ENCODE measurements at regions not wholly inside any gene's neighbourhood (a gene's known extent, or its start where the extent isn't known, plus 50 kb on each side); places are given as distances from the start of the nearest gene placed in this dataset.

DNA sequence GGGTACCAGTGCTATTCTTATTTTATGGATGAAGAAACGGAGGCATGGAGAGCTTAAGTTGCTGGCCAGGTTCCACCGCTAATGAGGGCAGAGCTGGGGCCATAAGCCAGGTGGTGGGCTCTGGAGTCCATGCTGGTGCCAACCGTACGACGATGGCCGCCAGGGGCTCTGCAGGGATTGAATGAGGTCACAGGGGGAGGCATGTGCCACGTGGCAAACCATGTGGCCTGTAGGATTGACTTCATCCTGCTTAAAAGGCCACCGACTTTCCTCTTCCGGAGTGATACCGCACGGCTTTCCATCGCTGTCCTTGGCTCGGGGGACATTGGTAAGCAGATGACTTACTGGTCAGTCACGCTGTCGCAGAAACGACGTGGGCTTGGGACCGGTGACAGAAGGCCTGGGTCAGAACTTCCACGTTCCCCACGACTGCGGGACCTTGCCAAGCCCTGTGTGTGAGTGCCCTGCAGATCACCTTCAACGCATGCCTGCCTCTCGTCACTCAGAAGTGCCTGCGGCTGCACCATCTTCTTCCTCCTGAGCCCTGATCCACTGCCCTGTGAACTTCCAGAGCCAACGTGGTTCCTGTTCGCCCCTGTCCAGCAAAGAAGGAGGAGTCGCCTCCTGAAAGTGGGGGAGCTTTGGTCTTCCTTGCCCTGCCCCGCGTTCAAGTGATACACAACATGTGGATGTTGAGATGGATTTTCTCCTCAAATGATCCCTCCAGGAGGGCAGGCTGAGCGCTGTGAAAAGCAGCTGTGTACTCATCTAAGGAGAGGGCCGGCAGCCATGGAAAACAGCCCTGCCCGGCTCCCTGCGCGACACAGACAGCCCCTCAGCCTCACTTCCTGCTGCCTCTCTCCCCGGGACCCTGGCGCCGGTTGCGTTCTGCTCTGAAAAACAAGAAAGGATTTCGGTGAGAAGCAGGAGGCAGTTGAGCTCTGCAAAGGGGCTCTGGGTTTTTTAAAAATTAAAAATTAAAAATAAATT lies 176.7 kb downstream of the C16orf95 start:
- TF ChIP-seq GATA2 (IDR thresholded peaks at IDR 0.05; ENCODE audit: low read depth, low read length) (no peak), GATA3 (IDR thresholded peaks at IDR 0.05; ENCODE audit: low read depth, low read length) (no peak)

DNA sequence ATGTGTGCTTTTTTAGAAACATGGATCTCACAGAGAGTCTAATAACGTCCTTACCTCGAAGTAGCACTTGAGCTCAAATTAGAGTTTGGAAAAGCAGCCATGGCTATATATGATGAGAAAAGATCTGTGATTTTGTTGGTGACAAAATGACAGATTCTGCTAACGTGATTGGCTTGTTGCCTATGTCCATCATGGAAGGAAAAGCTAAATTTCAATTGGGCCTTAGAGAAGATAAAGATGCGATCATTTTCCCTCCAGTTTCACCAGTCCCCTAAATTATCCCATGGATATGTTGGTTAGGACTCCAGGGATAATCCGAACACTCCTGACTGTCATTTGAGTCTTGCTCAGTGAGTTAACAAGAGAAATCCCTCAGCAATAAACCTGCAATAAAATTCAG lies 175.8 kb downstream of the C16orf95 start:
- TF ChIP-seq GATA2 (IDR thresholded peaks at IDR 0.05; ENCODE audit: low read depth, low read length) (no peak), GATA3 (IDR thresholded peaks at IDR 0.05; ENCODE audit: low read depth, low read length) (no peak)

DNA sequence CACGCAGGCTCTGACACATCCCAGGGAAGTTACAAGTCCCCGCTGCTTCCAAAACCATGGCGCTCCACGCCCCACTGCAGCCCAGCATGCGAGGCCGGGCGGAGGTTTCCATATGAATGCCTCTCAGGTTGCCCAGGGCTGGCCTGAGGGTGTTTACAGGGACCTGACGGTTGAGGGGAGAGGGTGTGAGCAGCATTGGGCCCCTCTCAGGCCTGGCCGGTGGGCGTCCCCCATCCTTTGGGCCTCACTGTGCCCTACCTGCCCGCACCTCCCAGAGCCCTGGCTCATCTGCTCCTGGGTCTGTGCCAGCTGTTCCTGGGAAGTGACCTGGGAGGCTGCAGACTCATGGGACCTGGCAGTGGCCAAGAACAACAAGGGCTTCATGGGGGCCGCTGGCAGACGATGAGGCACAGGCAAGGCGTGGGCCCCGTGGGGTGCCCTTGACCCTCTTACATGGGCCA lies 173.5 kb downstream of the C16orf95 start:
- TF ChIP-seq GATA3 (IDR thresholded peaks at IDR 0.05; ENCODE audit: low read depth, low read length) = no peak
- no peak for TF ChIP-seq GATA2 (IDR thresholded peaks at IDR 0.05; ENCODE audit: low read depth, low read length)

DNA sequence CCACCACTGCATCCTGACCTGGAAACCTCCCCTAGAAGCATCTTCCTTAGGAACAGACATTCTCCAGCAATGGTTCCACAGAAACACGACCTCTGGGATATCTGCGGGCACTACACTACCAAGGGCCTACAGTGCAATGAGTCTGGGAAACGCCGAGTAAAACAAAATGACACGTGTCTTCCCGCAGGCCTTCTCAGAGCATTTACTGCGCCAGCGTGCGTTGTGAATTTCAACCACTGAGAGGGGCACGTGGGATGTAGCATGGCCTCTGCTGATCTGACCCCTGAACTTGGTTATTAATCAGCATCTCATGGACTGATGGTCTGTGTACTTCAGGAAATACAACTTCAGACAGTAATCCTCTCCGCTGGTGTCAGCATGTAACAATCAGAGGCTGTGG lies 173.0 kb downstream of the C16orf95 start:
- TF ChIP-seq GATA2 (IDR thresholded peaks at IDR 0.05; ENCODE audit: low read depth, low read length) = no peak
- no peak for TF ChIP-seq GATA3 (IDR thresholded peaks at IDR 0.05; ENCODE audit: low read depth, low read length)

DNA sequence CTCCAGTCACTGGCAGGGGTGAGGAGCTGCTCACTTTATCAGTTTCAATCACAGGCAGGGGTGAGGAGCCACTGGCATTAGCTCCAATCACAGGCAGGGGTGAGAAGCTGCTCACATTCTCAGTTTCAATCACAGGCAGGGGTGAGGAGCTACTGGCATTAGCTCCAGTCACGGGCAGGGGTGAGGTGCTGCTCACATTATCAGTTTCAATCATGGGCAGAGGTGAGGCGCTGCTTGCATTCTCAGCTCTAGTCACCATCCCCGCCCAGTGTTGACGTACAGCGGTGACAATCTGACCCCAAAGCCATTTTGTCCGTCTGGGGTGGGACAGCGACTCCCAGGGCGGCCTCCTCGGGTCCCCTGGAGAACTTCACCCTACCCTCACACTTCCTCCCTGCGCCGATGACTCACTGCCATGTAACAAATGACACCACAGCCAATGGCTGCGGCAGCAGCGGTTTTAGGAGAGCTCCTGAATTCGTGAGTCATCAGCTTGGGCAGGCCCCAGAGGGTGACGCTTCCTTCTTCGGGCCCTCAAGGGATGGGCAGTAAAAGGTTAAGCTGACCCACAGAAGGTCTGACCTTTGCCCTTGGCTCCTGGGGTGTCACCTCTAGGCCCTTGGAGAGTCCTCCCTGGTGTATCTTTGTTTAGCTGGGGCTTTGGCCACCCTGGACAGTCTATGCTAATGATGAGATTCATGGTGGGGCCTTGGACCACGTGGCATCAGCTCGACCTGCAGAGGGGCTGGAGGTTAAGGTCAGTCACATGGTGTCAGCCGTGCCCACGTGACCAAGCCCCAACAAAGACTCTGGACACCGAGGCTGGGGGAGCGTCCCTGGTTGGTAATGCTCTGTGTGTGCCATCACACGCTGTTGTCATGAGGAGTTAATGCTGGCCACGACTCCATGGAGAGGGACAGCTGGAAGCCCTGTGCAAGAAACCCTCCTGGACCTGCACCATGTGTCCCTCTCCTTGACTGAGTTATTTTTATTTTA lies 171.7 kb downstream of the C16orf95 start:
- no peak for TF ChIP-seq GATA3 (IDR thresholded peaks at IDR 0.05; ENCODE audit: low read depth, low read length)
- no peak for TF ChIP-seq GATA2 (IDR thresholded peaks at IDR 0.05; ENCODE audit: low read depth, low read length)

DNA sequence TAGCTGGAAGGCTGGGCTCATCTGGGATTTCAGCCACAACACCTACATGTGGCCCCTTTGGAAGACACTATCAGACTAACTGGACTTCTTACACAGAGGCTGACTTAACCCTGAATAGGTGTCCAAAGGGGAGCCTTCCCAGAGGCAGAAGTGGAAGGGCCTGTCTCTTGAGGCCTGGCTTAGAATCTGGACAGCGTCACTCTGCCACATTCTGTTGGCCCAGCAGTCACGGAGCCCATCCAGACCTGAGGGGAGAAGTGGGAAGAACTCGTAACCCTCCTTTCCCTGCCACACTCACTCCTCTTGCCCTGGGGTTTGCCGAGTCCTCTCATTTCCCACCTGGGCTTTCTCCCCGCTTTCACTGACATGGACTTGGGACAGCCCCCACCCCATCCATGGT lies 170.5 kb downstream of the C16orf95 start:
- no peak for TF ChIP-seq GATA2 (IDR thresholded peaks at IDR 0.05; ENCODE audit: low read depth, low read length)
- no peak for TF ChIP-seq GATA3 (IDR thresholded peaks at IDR 0.05; ENCODE audit: low read depth, low read length)

DNA sequence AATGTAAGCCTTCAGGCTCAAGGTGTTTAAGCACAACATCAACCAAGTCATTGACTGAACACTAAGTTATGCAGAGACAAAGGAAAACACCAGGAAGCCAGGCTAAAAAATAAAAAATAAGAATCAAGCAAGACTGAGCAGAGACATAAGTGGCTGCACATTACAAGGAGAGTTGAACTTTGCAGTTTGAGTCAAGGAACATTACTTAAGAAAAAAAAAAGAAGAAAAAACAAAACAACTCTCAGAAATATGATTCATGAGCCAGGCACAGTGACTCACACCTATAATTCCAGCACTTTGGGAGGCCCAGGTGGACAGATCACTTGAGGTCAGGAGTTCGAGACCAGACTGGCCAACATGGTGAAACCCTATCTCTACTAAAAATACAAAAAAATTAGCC lies 168.1 kb downstream of the C16orf95 start:
- TF ChIP-seq GATA2 (IDR thresholded peaks at IDR 0.05; ENCODE audit: low read depth, low read length) = no peak
- TF ChIP-seq GATA3 (IDR thresholded peaks at IDR 0.05; ENCODE audit: low read depth, low read length) = no peak

DNA sequence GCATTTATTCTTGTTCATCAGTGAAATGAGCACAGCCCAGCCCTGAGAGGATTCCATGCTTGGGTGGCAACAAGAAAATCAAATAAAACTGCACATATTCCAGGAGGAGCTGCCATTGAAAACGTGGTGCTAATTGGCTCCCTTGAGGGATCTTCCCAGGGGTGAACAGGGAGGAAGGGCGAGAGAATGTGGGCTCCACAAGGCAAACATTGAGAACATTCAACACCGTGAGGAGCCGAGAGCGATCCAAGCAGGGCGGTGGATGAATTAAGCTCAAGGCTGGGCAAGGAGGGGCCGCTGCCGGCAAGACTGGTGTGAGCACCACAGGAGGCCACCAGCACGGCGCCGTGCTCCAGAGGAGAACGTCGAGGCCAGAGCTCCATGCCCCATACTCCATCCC lies 166.9 kb downstream of the C16orf95 start:
- TF ChIP-seq GATA3 (IDR thresholded peaks at IDR 0.05; ENCODE audit: low read depth, low read length) (no peak), GATA2 (IDR thresholded peaks at IDR 0.05; ENCODE audit: low read depth, low read length) (no peak)

DNA sequence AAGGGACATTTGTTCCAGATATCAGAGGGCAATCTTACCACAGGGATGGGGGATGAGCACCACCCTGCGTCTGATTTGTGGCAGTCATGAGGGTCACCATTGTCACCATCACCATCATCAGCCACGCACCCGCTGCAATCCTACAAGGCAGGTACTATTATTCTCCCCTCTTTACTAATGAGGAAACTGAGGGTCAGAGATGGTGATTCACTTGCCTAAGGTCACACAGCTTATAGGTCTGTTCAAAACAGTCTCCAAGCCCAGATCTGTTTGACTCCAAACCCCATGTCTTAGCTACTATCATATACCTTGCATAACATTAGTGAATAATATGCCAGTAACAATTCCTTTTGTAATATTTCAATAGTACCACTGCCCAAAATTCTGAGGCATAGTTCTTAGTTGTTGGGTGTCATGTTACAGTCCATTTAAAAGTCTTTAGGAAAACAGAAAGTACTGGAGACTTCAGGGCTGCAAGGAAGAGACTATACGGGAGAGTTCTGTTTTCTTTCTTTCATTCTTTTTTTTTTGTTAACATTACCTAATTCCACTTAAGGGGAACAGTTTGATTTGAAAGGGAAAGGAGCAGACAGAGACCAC lies 166.4 kb downstream of the C16orf95 start:
- TF ChIP-seq GATA2 (IDR thresholded peaks at IDR 0.05; ENCODE audit: low read depth, low read length) (no peak), GATA3 (IDR thresholded peaks at IDR 0.05; ENCODE audit: low read depth, low read length) (no peak)

DNA sequence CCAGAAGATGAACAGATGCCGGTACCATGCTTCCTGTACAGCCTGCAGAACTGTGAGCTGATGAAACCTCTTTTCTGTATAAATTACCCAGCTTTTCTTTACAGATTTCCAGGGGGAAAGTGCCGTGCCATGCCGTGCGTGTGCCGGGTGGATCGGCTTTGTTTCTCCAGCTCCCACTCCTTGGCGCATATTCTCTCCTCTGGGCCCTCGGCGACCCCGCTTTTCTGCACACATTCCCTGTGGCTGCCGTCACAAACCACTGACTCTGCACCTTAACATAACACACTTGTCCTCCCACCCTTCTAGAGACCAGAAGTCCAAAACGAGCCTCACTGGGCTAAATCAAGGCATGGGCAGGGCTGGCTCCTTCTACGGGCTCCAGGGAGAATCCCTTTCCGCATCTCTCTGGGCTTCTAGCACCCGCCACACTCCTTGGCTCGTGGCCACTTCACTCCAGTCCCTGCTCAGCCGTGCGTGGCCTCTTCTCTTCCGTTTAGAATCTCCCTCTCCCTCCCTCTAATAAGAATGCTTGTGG lies 164.9 kb downstream of the C16orf95 start:
- TF ChIP-seq GATA3 (IDR thresholded peaks at IDR 0.05; ENCODE audit: low read depth, low read length) (no peak), GATA2 (IDR thresholded peaks at IDR 0.05; ENCODE audit: low read depth, low read length) (no peak)

DNA sequence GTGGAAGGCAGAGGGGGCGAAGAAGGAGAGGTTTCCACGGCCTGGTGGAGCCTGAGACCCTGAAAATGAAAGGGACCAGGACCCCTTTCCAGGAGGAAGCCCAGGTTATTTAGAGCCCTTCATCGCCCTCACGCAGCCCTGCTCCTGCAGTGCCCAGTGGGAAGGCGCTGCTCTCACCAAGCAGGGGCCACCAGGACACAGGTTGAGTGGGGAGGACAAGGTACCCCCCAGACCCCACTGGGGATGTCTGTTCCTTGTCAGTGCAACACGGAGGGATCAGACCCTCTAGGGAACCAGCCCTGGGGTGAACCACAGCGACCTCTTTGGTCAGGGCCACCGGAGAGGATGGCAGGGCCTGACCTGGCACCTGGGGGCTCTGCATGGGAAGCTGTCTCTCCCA lies 163.9 kb downstream of the C16orf95 start:
- no peak for TF ChIP-seq GATA2 (IDR thresholded peaks at IDR 0.05; ENCODE audit: low read depth, low read length)
- no peak for TF ChIP-seq GATA3 (IDR thresholded peaks at IDR 0.05; ENCODE audit: low read depth, low read length)

DNA sequence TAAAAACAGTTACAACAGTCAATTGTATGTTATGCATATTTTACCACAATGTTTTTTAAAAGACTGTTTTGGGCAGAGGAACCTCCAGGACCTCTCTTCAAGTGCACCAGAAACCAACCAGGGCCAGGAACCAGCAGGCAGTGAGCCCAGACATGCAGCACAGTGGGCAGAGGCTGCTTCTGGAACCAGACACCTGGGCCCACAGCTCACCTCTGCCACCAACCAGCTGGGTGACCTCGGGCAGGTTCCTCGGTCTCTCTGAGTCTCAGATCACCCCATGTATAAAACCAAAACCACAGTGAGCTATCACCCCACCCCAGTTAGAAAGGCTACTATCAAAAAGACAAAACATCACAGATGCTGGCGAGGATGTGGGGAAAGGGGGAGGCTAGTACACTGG lies 161.0 kb downstream of the C16orf95 start:
- TF ChIP-seq GATA3 (IDR thresholded peaks at IDR 0.05; ENCODE audit: low read depth, low read length) = no peak
- no peak for TF ChIP-seq GATA2 (IDR thresholded peaks at IDR 0.05; ENCODE audit: low read depth, low read length)

DNA sequence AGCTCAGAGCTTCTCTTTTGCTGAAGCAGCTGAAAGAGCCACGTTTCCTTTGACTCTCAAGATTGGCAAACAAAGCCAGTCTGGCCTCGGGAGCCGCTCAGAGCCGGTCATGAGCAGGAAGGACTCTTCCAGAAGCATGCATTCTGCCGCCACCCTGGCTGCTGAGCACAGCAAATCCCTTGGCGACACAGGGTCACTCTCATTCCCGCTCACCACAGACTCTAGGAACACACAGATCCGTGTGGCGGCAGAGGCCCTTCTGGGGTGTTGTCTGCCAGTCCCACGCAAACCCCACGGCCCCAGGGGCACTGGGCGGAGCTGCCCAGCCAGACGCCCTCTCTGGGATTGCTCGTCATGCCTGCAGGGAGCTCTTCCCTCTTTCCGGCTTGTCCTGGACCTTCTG lies 157.0 kb downstream of the C16orf95 start:
- no peak for TF ChIP-seq GATA2 (IDR thresholded peaks at IDR 0.05; ENCODE audit: low read depth, low read length)
- no peak for TF ChIP-seq GATA3 (IDR thresholded peaks at IDR 0.05; ENCODE audit: low read depth, low read length)
